Endothelial cell of umbilical vein (primary cell): ENCODE measurements at regions not wholly inside any gene's neighbourhood (a gene's known extent, or its start where the extent isn't known, plus 50 kb on each side); places are given as distances from the start of the nearest gene placed in this dataset.

Experiments used
- BruUV-seq: library from RNA; stranded (reverse); fragments of 400-500 nt; replicated peaks from 2 replicates; lab custom pipeline; 2021; lab: Mats Ljungman, UMichigan
- CTCF ChIA-PET: fragments of 300-600, 350-600 bp; sonication (Branson Sonifier 250); formaldehyde crosslinking; loops from one replicate; lab custom pipeline; 2021; ENCODE audit warnings: antibody characterized with exemption, inconsistent platforms; lab: Charles Lee
- POLR2A ChIA-PET: fragments of 300-600, 350-600 bp; sonication (Branson Sonifier 250); formaldehyde crosslinking; loops from one replicate; lab custom pipeline; 2021; ENCODE audit warnings: antibody characterized with exemption, inconsistent platforms; lab: Charles Lee
- DNase-seq: peaks from one replicate; pipeline ENCODE4 v3.0.0-alpha.2; 2011; ENCODE audit warnings: low read depth, low spot score
- FAIRE-seq: peaks from 2 replicates; lab custom pipeline; 2011; peaks lifted over from hg19 to GRCh38; lab: Jason Lieb, UNC
- H2AFZ ChIP-seq: 2 replicates; pipeline ENCODE4 v1.6.0; 2012; ENCODE audit warnings: low read depth, low read length, control low read depth, inconsistent platforms
- H3K27ac ChIP-seq: 2 replicates; pipeline ENCODE4 v1.5.1; 2011; ENCODE audit warnings: low read depth, mild to moderate bottlenecking, control low read depth, low read length, moderate library complexity; ENCODE audit not compliant: insufficient read depth
- H3K27me3 ChIP-seq, 2 experiments: 2 replicates each; pipeline versions ENCODE4 v1.6.0 to v1.6.1; 2011; ENCODE audit warnings: low read length in 2 of 2, mixed read lengths in 1 of 2; ENCODE audit not compliant: control insufficient read depth in 2 of 2, insufficient read depth in 2 of 2
- H3K36me3 ChIP-seq, 2 experiments: 2 replicates in 1 of 2; 3 replicates in 1 of 2; pipeline ENCODE4 v1.5.1; 2011; ENCODE audit warnings: low read length in 2 of 2, mild to moderate bottlenecking in 1 of 2, moderate library complexity in 1 of 2; ENCODE audit not compliant: control insufficient read depth in 2 of 2, insufficient read depth in 2 of 2; ENCODE audit errors: extremely low read depth in 1 of 2
- H3K4me1 ChIP-seq: 3 replicates; pipeline ENCODE4 v1.5.1; 2011; ENCODE audit warnings: mild to moderate bottlenecking, low read length; ENCODE audit not compliant: control insufficient read depth, insufficient read depth; ENCODE audit errors: extremely low read depth
- H3K4me2 ChIP-seq: 2 replicates; pipeline ENCODE4 v1.6.1; 2011; ENCODE audit warnings: low read length, control low read depth, mixed read lengths; ENCODE audit not compliant: insufficient read depth
- H3K4me3 ChIP-seq, 3 experiments: fragments of 200-600 bp in 1 of 3; sonication (generic), shearing (Covaris generic) in 1 of 3; replicated peaks in 1 of 3; 2 replicates each; pipeline ENCODE4 v1.5.1; 2011 to 2016; ENCODE audit warnings: control low read depth in 3 of 3, low read length in 3 of 3, mild to moderate bottlenecking in 2 of 3, inconsistent platforms in 1 of 3, low read depth in 1 of 3, moderate library complexity in 1 of 3; ENCODE audit not compliant: insufficient read depth in 1 of 3
- H3K79me2 ChIP-seq: 2 replicates; pipeline ENCODE4 v1.6.0; 2012; ENCODE audit warnings: low read length, inconsistent platforms; ENCODE audit not compliant: control insufficient read depth, insufficient read depth
- H3K9ac ChIP-seq: replicated peaks from 2 replicates; pipeline ENCODE3; 2011; ENCODE audit warnings: low read length, control low read depth; ENCODE audit not compliant: insufficient read depth; ENCODE audit errors: extremely low read depth
- H3K9me1 ChIP-seq: replicated peaks from 3 replicates; pipeline ENCODE4 v1.6.0; 2011; ENCODE audit warnings: mild to moderate bottlenecking, low read length; ENCODE audit not compliant: control insufficient read depth, insufficient read depth; ENCODE audit errors: extremely low read depth
- H3K9me3 ChIP-seq: replicated peaks from 2 replicates; pipeline ENCODE4 v1.5.1; 2012; ENCODE audit warnings: low read length, inconsistent platforms; ENCODE audit not compliant: control insufficient read depth, insufficient read depth
- H4K20me1 ChIP-seq: replicated peaks from 2 replicates; pipeline ENCODE3; 2011; ENCODE audit warnings: mild to moderate bottlenecking, low read length; ENCODE audit not compliant: control insufficient read depth, insufficient read depth; ENCODE audit errors: extremely low read depth
- EZH2 ChIP-seq: IDR thresholded peaks from 2 replicates; pipeline ENCODE4 v1.6.1; 2012; ENCODE audit warnings: borderline replicate concordance, low read depth, mild to moderate bottlenecking, moderate library complexity, low read length, inconsistent platforms; ENCODE audit not compliant: severe bottlenecking
- FOS ChIP-seq: IDR thresholded peaks from 2 replicates; pipeline ENCODE4 v1.6.1; 2011; ENCODE audit warnings: mild to moderate bottlenecking, low read length, moderate library complexity, borderline replicate concordance; ENCODE audit not compliant: insufficient read depth
- GATA2 ChIP-seq: IDR thresholded peaks from 2 replicates; pipeline ENCODE4 v1.7.0; 2011; ENCODE audit warnings: low read depth, mild to moderate bottlenecking, moderate library complexity, mixed read lengths, low read length; ENCODE audit not compliant: insufficient read length, insufficient read depth
- JUN ChIP-seq: IDR thresholded peaks from 2 replicates; pipeline ENCODE4 v1.6.1; 2011; ENCODE audit warnings: borderline replicate concordance, low read depth; ENCODE audit not compliant: insufficient read length, insufficient read depth
- MYC ChIP-seq: IDR thresholded peaks from one replicate; pipeline ENCODE4 v1.6.1; 2011; ENCODE audit warnings: mild to moderate bottlenecking, low read depth, low read length
- POLR2A ChIP-seq: IDR thresholded peaks from 2 replicates; pipeline ENCODE4 v1.6.1; 2012; ENCODE audit warnings: low read depth, mild to moderate bottlenecking, control low read depth, low read length
- POLR2AphosphoS5 ChIP-seq: IDR thresholded peaks from 2 replicates; pipeline ENCODE4 v1.6.1; 2012; ENCODE audit warnings: low read depth, mild to moderate bottlenecking, control low read depth, low read length, moderate library complexity; ENCODE audit not compliant: insufficient read depth
- dilution Hi-C: fragments of 300-500 bp; cut with MboI; formaldehyde crosslinking; loops from one replicate; pipeline ENCODE4 v1.15.0; 2019; ENCODE audit warnings: low sequenced_read_pairs; ENCODE audit not compliant: extremely low pct_ligation_motif_present
- intact Hi-C: fragments of 100-400 bp; cut with micrococcal nuclease; formaldehyde crosslinking; loops from one replicate; pipeline ENCODE4 v1.10.0; 2022
- TF ChIP-seq, protein P1 (sequence below), 2 donors: IDR thresholded peaks; 1 replicate in 1 of 2; 2 replicates in 1 of 2; pipeline ENCODE4 v1.5.1; 2011; ENCODE audit warnings: low read length in 2 of 2, mild to moderate bottlenecking in 2 of 2, moderate library complexity in 2 of 2, control low read depth in 1 of 2, inconsistent platforms in 1 of 2, low read depth in 1 of 2; ENCODE audit not compliant: insufficient read depth in 1 of 2; ENCODE audit errors: extremely low read depth in 1 of 2
- TF ChIP-seq, protein P2 (sequence below): IDR thresholded peaks from 2 replicates; pipeline ENCODE4 v1.6.1; 2011; ENCODE audit not compliant: insufficient read depth, insufficient read length

DNA sequence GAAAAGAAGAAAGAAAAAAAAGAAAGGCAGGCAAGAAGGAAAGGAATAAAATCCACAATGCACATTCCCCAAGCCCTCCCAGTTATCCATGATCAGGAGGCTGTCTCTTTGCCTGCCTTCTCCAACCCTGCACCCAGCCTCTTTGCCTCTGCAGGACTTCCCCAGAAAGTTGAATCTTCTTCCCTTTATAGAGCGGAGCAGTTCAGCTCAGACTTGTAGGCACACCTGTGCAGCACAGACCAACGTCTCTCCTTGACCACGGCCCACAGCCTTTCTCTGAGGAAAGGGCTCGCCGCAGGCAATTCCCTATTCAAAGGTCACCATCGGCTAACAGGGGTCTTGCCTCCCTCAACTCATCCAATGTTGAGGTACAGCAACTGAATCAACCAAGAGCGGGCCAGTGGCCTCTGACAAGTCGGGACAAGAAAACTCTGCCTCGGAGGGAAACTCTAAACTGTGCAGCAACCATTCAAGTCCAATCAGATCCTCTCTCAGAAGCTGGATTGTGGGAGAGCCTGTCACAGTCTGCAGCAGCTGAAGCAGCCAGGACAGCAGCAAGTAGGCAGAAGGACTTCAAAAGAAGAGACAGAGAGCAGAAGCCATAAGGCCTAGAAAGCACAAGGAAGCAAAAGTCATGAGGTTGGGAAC, 529.2 kb upstream of the JARID2 start:
- Histone ChIP-seq H3K4me3 (no peak overlapping the region), H3K9me1 (no peaks in the 10 kb centered on the region), H3K4me1 (no peaks in the 10 kb centered on the region), H3K36me3 (no peaks in the 10 kb centered on the region), H3K27me3 (no peaks in the 10 kb centered on the region), H3K79me2 (no peaks in the 10 kb centered on the region), H3K9me3 (no peaks in the 10 kb centered on the region), H3K27ac (no peak overlapping the region), H3K9ac (no peak overlapping the region), H2AFZ (no peak overlapping the region), H3K4me2 (no peak overlapping the region), H4K20me1 (no peaks in the 10 kb centered on the region)
- CTCF ChIA-PET, result interaction anchor here (0.7 kb wide), 1 partner anchor 246 kb away, joined by 3 read pairs; no protein-coding TSS in a partner anchor
- TF ChIP-seq FOS (no peak), GATA2 (no peak), POLR2AphosphoS5 (no peak), MYC (no peak), JUN (no peak), POLR2A (no peak), EZH2 (no peak)
- TF ChIP-seq, protein P1, sequence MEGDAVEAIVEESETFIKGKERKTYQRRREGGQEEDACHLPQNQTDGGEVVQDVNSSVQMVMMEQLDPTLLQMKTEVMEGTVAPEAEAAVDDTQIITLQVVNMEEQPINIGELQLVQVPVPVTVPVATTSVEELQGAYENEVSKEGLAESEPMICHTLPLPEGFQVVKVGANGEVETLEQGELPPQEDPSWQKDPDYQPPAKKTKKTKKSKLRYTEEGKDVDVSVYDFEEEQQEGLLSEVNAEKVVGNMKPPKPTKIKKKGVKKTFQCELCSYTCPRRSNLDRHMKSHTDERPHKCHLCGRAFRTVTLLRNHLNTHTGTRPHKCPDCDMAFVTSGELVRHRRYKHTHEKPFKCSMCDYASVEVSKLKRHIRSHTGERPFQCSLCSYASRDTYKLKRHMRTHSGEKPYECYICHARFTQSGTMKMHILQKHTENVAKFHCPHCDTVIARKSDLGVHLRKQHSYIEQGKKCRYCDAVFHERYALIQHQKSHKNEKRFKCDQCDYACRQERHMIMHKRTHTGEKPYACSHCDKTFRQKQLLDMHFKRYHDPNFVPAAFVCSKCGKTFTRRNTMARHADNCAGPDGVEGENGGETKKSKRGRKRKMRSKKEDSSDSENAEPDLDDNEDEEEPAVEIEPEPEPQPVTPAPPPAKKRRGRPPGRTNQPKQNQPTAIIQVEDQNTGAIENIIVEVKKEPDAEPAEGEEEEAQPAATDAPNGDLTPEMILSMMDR (IDR thresholded peaks at IDR 0.05; ENCODE audit: extremely low read depth in 1 of 2, insufficient read depth in 1 of 2, low read depth in 1 of 2, low read length in 2 of 2), result no peak
- TF ChIP-seq, protein P2, sequence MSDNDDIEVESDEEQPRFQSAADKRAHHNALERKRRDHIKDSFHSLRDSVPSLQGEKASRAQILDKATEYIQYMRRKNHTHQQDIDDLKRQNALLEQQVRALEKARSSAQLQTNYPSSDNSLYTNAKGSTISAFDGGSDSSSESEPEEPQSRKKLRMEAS, result no peak
- intact Hi-C loops, result loop anchor here (10.0 kb wide), 1 partner anchor 502 kb away; no protein-coding TSS in a partner anchor
- BruUV-seq, result no TSS peak
- dilution Hi-C loops, result no loop called here
- no peak for DNase-seq
- POLR2A ChIA-PET, result no interaction called here
- FAIRE-seq, result no peak
